ENCODE measurements at regions not wholly inside any gene's neighbourhood (a gene's known extent, or its start where the extent isn't known, plus 50 kb on each side); places are given as distances from the start of the nearest gene placed in this dataset.

GRCh38 chr2:217694291-217694690, 308.5 kb downstream of the TNS1 start:
- TF ChIP-seq CTCF (IDR thresholded peaks at IDR 0.05) (no peak), ZFX (IDR thresholded peaks at IDR 0.05; ENCODE audit: borderline replicate concordance) (no peak)
